GM18508 (cell line): ENCODE measurements at regions not wholly inside any gene's neighbourhood (a gene's known extent, or its start where the extent isn't known, plus 50 kb on each side); places are given as distances from the start of the nearest gene placed in this dataset.
"Not testable (repeated sequence)": the region's sequence is repeated elsewhere in the genome, so short reads cannot be mapped to it uniquely, and the experiment has no call there.

Experiments
- ATAC-seq: cut with Tn5 transposase; IDR thresholded peaks from one replicate; pipeline ENCODE4 v1.9.1; 2021; ENCODE audit warnings: moderate number of reproducible peaks; ENCODE audit not compliant: insufficient read depth, unreplicated experiment

- no peak for ATAC-seq
Measured at GRCh38 chr4:116217781-116218180, 867.6 kb downstream of the TRAM1L1 start.

- no peak for ATAC-seq
Measured at GRCh38 chr4:116215622-116216021, 869.8 kb downstream of the TRAM1L1 start.

GRCh38 chr4:116202524-116202923 is 882.9 kb downstream of the TRAM1L1 start:
- ATAC-seq, result no peak

- ATAC-seq, result no peak
Measured at GRCh38 chr4:116197317-116197809, 888.0 kb downstream of the TRAM1L1 start.

GRCh38 chr4:116183241-116183640 is 902.1 kb downstream of the TRAM1L1 start:
- ATAC-seq, result no peak

GRCh38 chr4:116180157-116180601 is 905.2 kb downstream of the TRAM1L1 start:
- no peak for ATAC-seq

GRCh38 chr4:116151371-116151770 is 934.0 kb downstream of the TRAM1L1 start:
- not testable (repeated sequence) for ATAC-seq

- ATAC-seq, result no peak
Measured at GRCh38 chr4:116150152-116150551, 935.2 kb downstream of the TRAM1L1 start.

- ATAC-seq, result no peak
Measured at GRCh38 chr4:116143198-116143597, 942.2 kb downstream of the TRAM1L1 start.

GRCh38 chr4:116132946-116133345 is 952.4 kb downstream of the TRAM1L1 start:
- no peak for ATAC-seq

GRCh38 chr4:116126794-116127193 is 958.6 kb downstream of the TRAM1L1 start:
- ATAC-seq, result no peak

GRCh38 chr4:116122124-116122523 is 963.3 kb downstream of the TRAM1L1 start:
- no peak for ATAC-seq

- no peak for ATAC-seq
Measured at GRCh38 chr4:116118221-116118620, 967.2 kb downstream of the TRAM1L1 start.

- not testable (repeated sequence) for ATAC-seq
Measured at GRCh38 chr4:116112861-116113260, 972.5 kb downstream of the TRAM1L1 start.

GRCh38 chr4:116110713-116111112 is 974.7 kb downstream of the TRAM1L1 start:
- ATAC-seq, result no peak

- no peak for ATAC-seq
Measured at GRCh38 chr4:116108606-116109005, 976.8 kb downstream of the TRAM1L1 start.

GRCh38 chr4:116101321-116101720 is 984.1 kb downstream of the TRAM1L1 start:
- ATAC-seq, result no peak

- no peak for ATAC-seq
Measured at GRCh38 chr4:116099596-116099995, 985.8 kb downstream of the TRAM1L1 start.

GRCh38 chr4:116097353-116097752 is 983.9 kb upstream of the NDST4 start:
- not testable (repeated sequence) for ATAC-seq

GRCh38 chr4:116092961-116093360 is 979.5 kb upstream of the NDST4 start:
- ATAC-seq, result no peak

- no peak for ATAC-seq
Measured at GRCh38 chr4:116088771-116089170, 975.4 kb upstream of the NDST4 start.

GRCh38 chr4:116082808-116083366 is 969.5 kb upstream of the NDST4 start:
- no peak for ATAC-seq
